Calu3 (cell line): ENCODE measurements at regions not wholly inside any gene's neighbourhood (a gene's known extent, or its start where the extent isn't known, plus 50 kb on each side); places are given as distances from the start of the nearest gene placed in this dataset.

ENCODE experiments used
- BruUV-seq: library from RNA; stranded (reverse); fragments of 400-500 nt; replicated peaks from 2 replicates; lab custom pipeline; 2021; lab: Mats Ljungman, UMichigan
- CTCF ChIA-PET: fragments of 300-600 bp; sonication (Branson Sonifier 250); formaldehyde crosslinking; loops from one replicate; lab custom pipeline; 2022; ENCODE audit warnings: antibody characterized with exemption; lab: Charles Lee
- DNase-seq: peaks from one replicate; pipeline ENCODE4 v3.0.0; 2022
- H3K27ac Mint-ChIP-seq: one replicate; pipeline ENCODE4 v1.8.0; 2022; ENCODE audit warnings: mixed read lengths; ENCODE audit not compliant: unreplicated experiment
- H3K27me3 Mint-ChIP-seq: one replicate; pipeline ENCODE4 v1.8.0; 2022; ENCODE audit warnings: mixed read lengths; ENCODE audit not compliant: unreplicated experiment
- H3K36me3 Mint-ChIP-seq: one replicate; pipeline ENCODE4 v1.8.0; 2022; ENCODE audit warnings: mild to moderate bottlenecking, moderate library complexity, mixed read lengths; ENCODE audit not compliant: insufficient read depth, unreplicated experiment
- H3K4me1 Mint-ChIP-seq: one replicate; pipeline ENCODE4 v1.8.0; 2022; ENCODE audit warnings: mild to moderate bottlenecking, low read depth, mixed read lengths; ENCODE audit not compliant: unreplicated experiment
- H3K4me3 Mint-ChIP-seq: one replicate; pipeline ENCODE4 v1.8.0; 2022; ENCODE audit warnings: mild to moderate bottlenecking, low read depth, moderate library complexity, mixed read lengths; ENCODE audit not compliant: unreplicated experiment
- H3K9me3 Mint-ChIP-seq: one replicate; pipeline ENCODE4 v1.8.0; 2022; ENCODE audit warnings: low read depth, mixed read lengths; ENCODE audit not compliant: unreplicated experiment
- CTCF ChIP-seq: fragments of 200-600 bp; IDR thresholded peaks from one replicate; pipeline ENCODE4 v1.8.0; 2022; ENCODE audit warnings: antibody characterized with exemption; ENCODE audit not compliant: unreplicated experiment
- intact Hi-C: fragments of 100-400 bp; cut with micrococcal nuclease; formaldehyde crosslinking; loops from one replicate; pipeline ENCODE4 v1.10.0; 2022; ENCODE audit not compliant: unreplicated experiment

GRCh38 chr6:27617046-27617687 is 144.3 kb upstream of the ZNF184 start:
- no peak for DNase-seq
- peaks cover 14% of the 10 kb centered on the region for H3K36me3 Mint-ChIP-seq
- intact Hi-C loops = loop anchor here (5.0 kb wide), 2 partner anchors 70 to 135 kb away; no protein-coding TSS in a partner anchor
- H3K27ac Mint-ChIP-seq = peak overlapping the region; percentile 36
- TF ChIP-seq CTCF = no peak
- H3K9me3 Mint-ChIP-seq = no peaks in the 10 kb centered on the region
- no peaks in the 10 kb centered on the region for H3K27me3 Mint-ChIP-seq
- H3K4me1 Mint-ChIP-seq = no peaks in the 10 kb centered on the region
- CTCF ChIA-PET = interaction anchor here (0.5 to 1.7 kb wide), 10 partner anchors 8 to 440 kb away, joined by 3 to 10 read pairs (median 3); no protein-coding TSS in a partner anchor
- no TSS peak for BruUV-seq
- H3K4me3 Mint-ChIP-seq = peak overlapping the region; percentile 77

- H3K4me1 Mint-ChIP-seq = no peaks in the 10 kb centered on the region
- no peak for DNase-seq
- H3K9me3 Mint-ChIP-seq = no peaks in the 10 kb centered on the region
- CTCF ChIA-PET = interaction anchor here (0.7 to 1.7 kb wide), 5 partner anchors 9 to 145 kb away, joined by 3 to 5 read pairs (median 3); no protein-coding TSS in a partner anchor
- BruUV-seq = no TSS peak
- H3K36me3 Mint-ChIP-seq = peaks cover 14% of the 10 kb centered on the region
- no peak for TF ChIP-seq CTCF
- H3K27me3 Mint-ChIP-seq = no peaks in the 10 kb centered on the region
- H3K27ac Mint-ChIP-seq = no peak overlapping the region
- H3K4me3 Mint-ChIP-seq = peak overlapping the region; percentile 77
- intact Hi-C loops = loop anchor here (5.0 kb wide), 2 partner anchors 71 to 136 kb away; no protein-coding TSS in a partner anchor
Measured at GRCh38 chr6:27616328-27617045, 143.6 kb upstream of the ZNF184 start.

- CTCF ChIA-PET = no interaction called here
- no peaks in the 10 kb centered on the region for H3K9me3 Mint-ChIP-seq
- TF ChIP-seq CTCF = no peak
- no TSS peak for BruUV-seq
- intact Hi-C loops = no loop called here
- H3K4me1 Mint-ChIP-seq = peaks cover 13% of the 10 kb centered on the region
- H3K27me3 Mint-ChIP-seq = no peaks in the 10 kb centered on the region
- no peak overlapping the region for H3K27ac Mint-ChIP-seq
- no peak for DNase-seq
- H3K4me3 Mint-ChIP-seq = no peak overlapping the region
- H3K36me3 Mint-ChIP-seq = peaks cover 11% of the 10 kb centered on the region
Measured at GRCh38 chr6:27611451-27611850, 138.5 kb upstream of the ZNF184 start.

- no peak overlapping the region for H3K4me3 Mint-ChIP-seq
- peak overlapping the region; percentile 57 for H3K27ac Mint-ChIP-seq
Measured at GRCh38 chr6:27608916-27609883, 136.3 kb upstream of the ZNF184 start.

More at GRCh38 chr6:27608916-27609883, 136.3 kb upstream of the ZNF184 start:
- no TSS peak for BruUV-seq
- intact Hi-C loops = loop anchor here (1.0 to 5.0 kb wide), 4 partner anchors 58 to 420 kb away; partner anchors contain the start of gene POM121L2
- TF ChIP-seq CTCF = peak; percentile 83
- CTCF ChIA-PET = interaction anchor here (0.7 to 1.8 kb wide), 20 partner anchors 8 to 482 kb away, joined by 3 to 30 read pairs (median 4); no protein-coding TSS in a partner anchor
- peaks cover 28% of the 10 kb centered on the region for H3K4me1 Mint-ChIP-seq
- peak; percentile 78 for DNase-seq
- H3K27me3 Mint-ChIP-seq = no peaks in the 10 kb centered on the region
- H3K9me3 Mint-ChIP-seq = no peaks in the 10 kb centered on the region
- H3K36me3 Mint-ChIP-seq = peaks cover 29% of the 10 kb centered on the region
